GM12878 (cell line): ENCODE measurements at regions not wholly inside any gene's neighbourhood (a gene's known extent, or its start where the extent isn't known, plus 50 kb on each side); places are given as distances from the start of the nearest gene placed in this dataset.

Source experiments
- ATAC-seq: fragments of 200-7000 bp; cut with Tn5 transposase; 3 replicates; pipeline ENCODE4 v1.9.1; 2020; ENCODE audit warnings: mild to moderate bottlenecking, moderate library complexity
- BruUV-seq: library from RNA; stranded (reverse); fragments of 400-500 nt; replicated peaks from 2 replicates; lab custom pipeline; 2021; lab: Mats Ljungman, UMichigan
- CTCF ChIA-PET: fragments of 300-600 bp; sonication (Branson Sonifier 250); formaldehyde crosslinking; extraction: SDS; loops from one replicate; lab custom pipeline; 2021; ENCODE audit warnings: inconsistent platforms; lab: Yijun Ruan, JAX
- POLR2A ChIA-PET: fragments of 350-600 bp; formaldehyde crosslinking; extraction: SDS; loops from one replicate; lab custom pipeline; 2021; ENCODE audit warnings: inconsistent platforms; lab: Charles Lee
- RAD21 ChIA-PET: fragments of 300-600 bp; sonication (Branson Sonifier 250); formaldehyde crosslinking; loops from one replicate; lab custom pipeline; 2023; ENCODE audit warnings: antibody characterized with exemption; ENCODE audit not compliant: unreplicated experiment; lab: Charles Lee
- SMC1A ChIA-PET: fragments of 300-600 bp; sonication (Branson Sonifier 250); formaldehyde crosslinking; loops from one replicate; lab custom pipeline; 2023; ENCODE audit not compliant: unreplicated experiment, uncharacterized antibody; lab: Charles Lee
- DNase-seq: peaks from one replicate; pipeline ENCODE4 v3.0.0-alpha.2; 2011; ENCODE audit warnings: low read depth, low spot score
- FAIRE-seq: peaks from 3 replicates; lab custom pipeline; 2011; peaks lifted over from hg19 to GRCh38; lab: Jason Lieb, UNC
- H2AFZ ChIP-seq: 2 replicates; pipeline ENCODE4 v1.6.0; 2011; ENCODE audit warnings: low read depth, low read length, control low read depth; ENCODE audit not compliant: control insufficient read depth
- H3K27ac ChIP-seq: 2 replicates; pipeline ENCODE4 v1.5.1; 2011; ENCODE audit warnings: control low read depth; ENCODE audit not compliant: control insufficient read depth, insufficient read depth
- H3K27me3 ChIP-seq, 2 experiments: replicated peaks in 1 of 2; 2 replicates each; pipeline versions ENCODE4 v1.6.0 to v1.6.1; 2011; ENCODE audit warnings: low read length in 1 of 2; ENCODE audit not compliant: control insufficient read depth in 2 of 2, insufficient read depth in 2 of 2
- H3K36me3 ChIP-seq, 2 experiments: 2 replicates each; pipeline ENCODE4 v1.5.1; 2011; ENCODE audit warnings: low read length in 1 of 2; ENCODE audit not compliant: control insufficient read depth in 2 of 2, insufficient read depth in 2 of 2
- H3K4me1 ChIP-seq: 2 replicates; pipeline ENCODE4 v1.6.1; 2011; ENCODE audit warnings: mild to moderate bottlenecking, low read length, moderate library complexity, mixed read lengths; ENCODE audit not compliant: control insufficient read depth, insufficient read depth
- H3K4me2 ChIP-seq: 2 replicates; pipeline ENCODE4 v1.6.0; 2011; ENCODE audit warnings: control low read depth; ENCODE audit not compliant: control insufficient read depth, insufficient read depth
- H3K4me3 ChIP-seq: fragments of 200-600 bp; sonication (generic); 2 replicates; pipeline ENCODE4 v1.5.1; 2016
- H3K79me2 ChIP-seq: 2 replicates; pipeline ENCODE4 v1.6.0; 2011; ENCODE audit warnings: low read length; ENCODE audit not compliant: control insufficient read depth, insufficient read depth
- H3K9ac ChIP-seq: 2 replicates; pipeline ENCODE4 v1.8.0; 2011; ENCODE audit warnings: low read length, control low read depth, mixed read lengths; ENCODE audit not compliant: control insufficient read depth, insufficient read depth
- H3K9me3 ChIP-seq: replicated peaks from 3 replicates; pipeline ENCODE4 v1.5.1; 2011; ENCODE audit warnings: mild to moderate bottlenecking, low read length; ENCODE audit not compliant: control insufficient read depth, insufficient read depth
- H4K20me1 ChIP-seq: 2 replicates; pipeline ENCODE4 v1.6.0; 2011; ENCODE audit not compliant: control insufficient read depth, insufficient read depth
- ASH2L ChIP-seq: fragments of 300-600, 200-600 bp; sonication (generic); IDR thresholded peaks from 2 replicates; pipeline ENCODE4 v1.6.1; 2017; ENCODE audit warnings: low read depth, mild to moderate bottlenecking, borderline replicate concordance
- BCLAF1 ChIP-seq: fragments of 450-650 bp; IDR thresholded peaks from 2 replicates; pipeline ENCODE4 v1.6.1; 2017; ENCODE audit warnings: antibody characterized with exemption, mild to moderate bottlenecking, moderate library complexity
- BMI1 ChIP-seq: fragments of 450-650 bp; IDR thresholded peaks from 2 replicates; pipeline ENCODE4 v1.6.1; 2016; ENCODE audit warnings: mild to moderate bottlenecking, moderate library complexity, borderline replicate concordance
- EZH2 ChIP-seq: IDR thresholded peaks from 2 replicates; pipeline ENCODE4 v1.6.1; 2012; ENCODE audit warnings: low read depth, mild to moderate bottlenecking, control low read depth, inconsistent platforms, low read length, borderline replicate concordance; ENCODE audit not compliant: control insufficient read depth
- HDAC2 ChIP-seq: fragments of 200-600 bp; sonication (generic); IDR thresholded peaks from 2 replicates; pipeline ENCODE4 v1.6.1; 2017
- IKZF2 ChIP-seq, 2 experiments: fragments of 450-650 bp; IDR thresholded peaks; 2 replicates each; pipeline ENCODE4 v1.6.1; 2017; ENCODE audit warnings: mild to moderate bottlenecking in 2 of 2, moderate library complexity in 2 of 2
- IRF4 ChIP-seq: IDR thresholded peaks from 2 replicates; pipeline ENCODE4 v1.6.1; 2011; ENCODE audit warnings: low read depth, low read length
- LARP7 ChIP-seq: fragments of 450-650 bp; IDR thresholded peaks from 2 replicates; pipeline ENCODE4 v1.6.1; 2017; ENCODE audit warnings: mild to moderate bottlenecking
- MEF2A ChIP-seq: IDR thresholded peaks from 2 replicates; pipeline ENCODE4 v1.6.1; 2011; ENCODE audit warnings: low read depth, mild to moderate bottlenecking, low read length, moderate library complexity; ENCODE audit not compliant: insufficient read depth
- POU2F2 ChIP-seq: IDR thresholded peaks from 3 replicates; pipeline ENCODE4 v1.6.1; 2011; ENCODE audit warnings: low read depth, mild to moderate bottlenecking, low read length, borderline replicate concordance
- RELA ChIP-seq: fragments of 450-650 bp; IDR thresholded peaks from 2 replicates; pipeline ENCODE4 v1.8.0; 2014; ENCODE audit warnings: borderline replicate concordance; ENCODE audit not compliant: partially characterized antibody
- REST ChIP-seq: IDR thresholded peaks from 2 replicates; pipeline ENCODE4 v1.6.1; 2012; ENCODE audit warnings: mild to moderate bottlenecking, low read depth, low read length
- RFX5 ChIP-seq: IDR thresholded peaks from 2 replicates; pipeline ENCODE4 v1.6.1; 2011; ENCODE audit warnings: low read depth, low read length, improper control_type of control experiment
- TCF7 ChIP-seq: IDR thresholded peaks from 2 replicates; pipeline ENCODE4 v1.6.1; 2014; ENCODE audit warnings: antibody characterized with exemption, borderline replicate concordance
- ZBED1 ChIP-seq: IDR thresholded peaks from 2 replicates; pipeline ENCODE4 v1.6.1; 2016; ENCODE audit warnings: borderline replicate concordance
- ZBTB11 ChIP-seq: fragments of 450-650 bp; formaldehyde crosslinking; IDR thresholded peaks from 2 replicates; pipeline ENCODE4 v1.5.0; 2022; ENCODE audit warnings: mild to moderate bottlenecking, missing genetic modification characterization
- ZNF217 ChIP-seq: fragments of 450-650 bp; IDR thresholded peaks from 2 replicates; pipeline ENCODE4 v1.6.1; 2017; ENCODE audit warnings: antibody characterized with exemption, mild to moderate bottlenecking
- ZNF384 ChIP-seq: IDR thresholded peaks from 2 replicates; pipeline ENCODE4 v1.6.1; 2012; ENCODE audit warnings: low read depth, mild to moderate bottlenecking, low read length, improper control_type of control experiment, borderline replicate concordance
- WGBS: methylation state at CpG from one replicate; pipeline ENCODE4 v1.1.6; 2016; ENCODE audit warnings: low lambda C conversion rate; ENCODE audit not compliant: insufficient replicate concordance, insufficient coverage; ENCODE audit errors: missing lambda C conversion rate; 5-methylcytosine and 5-hydroxymethylcytosine counted together
- in situ Hi-C: fragments of 300-500 bp; cut with MboI; formaldehyde crosslinking; loops from 9 replicates; pipeline ENCODE4 v1.14.3; 2018; ENCODE audit warnings: mixed read lengths
- intact Hi-C: fragments of 100-400 bp; cut with micrococcal nuclease; formaldehyde crosslinking; loops from one replicate; pipeline ENCODE4 v1.14.2; 2022; ENCODE audit not compliant: unreplicated experiment

GRCh38 chr13:21782736-21783135 lies 111.9 kb downstream of the FGF9 start:
- POLR2A ChIA-PET: no interaction called here
- RAD21 ChIA-PET: no interaction called here
- no TSS peak for BruUV-seq
- Histone ChIP-seq H3K4me3 (no peak overlapping the region), H4K20me1 (no peaks in the 10 kb centered on the region), H3K4me1 (no peaks in the 10 kb centered on the region), H3K9me3 (no peaks in the 10 kb centered on the region), H3K27ac (no peak overlapping the region), H2AFZ (no peak overlapping the region), H3K27me3 (no peaks in the 10 kb centered on the region), H3K79me2 (no peaks in the 10 kb centered on the region), H3K9ac (no peak overlapping the region), H3K4me2 (no peak overlapping the region), H3K36me3 (no peaks in the 10 kb centered on the region)
- CTCF ChIA-PET: no interaction called here
- in situ Hi-C loops (no loop called here), intact Hi-C loops (no loop called here)
- WGBS: 41% methylated on average over 2 of the region's 2 CpGs
- ATAC-seq (no peak), FAIRE-seq (no peak), DNase-seq (no peak)
- SMC1A ChIA-PET: no interaction called here
- TF ChIP-seq BCLAF1 (no peak), MEF2A (no peak), RFX5 (no peak), ZBED1 (no peak), ZNF384 (no peak), REST (no peak), HDAC2 (no peak), EZH2 (no peak), IKZF2 (IDR thresholded peaks at IDR 0.05) (no peak), TCF7 (no peak), RELA (no peak), ASH2L (no peak), IRF4 (no peak), ZBTB11 (CRISPR knock-in tag) (no peak), POU2F2 (no peak), BMI1 (no peak), ZNF217 (no peak), LARP7 (no peak)
